GM18520 (cell line): ENCODE measurements at regions not wholly inside any gene's neighbourhood (a gene's known extent, or its start where the extent isn't known, plus 50 kb on each side); places are given as distances from the start of the nearest gene placed in this dataset.

ENCODE experiments used
- ATAC-seq: cut with Tn5 transposase; IDR thresholded peaks from one replicate; pipeline ENCODE4 v1.9.1; 2021; ENCODE audit not compliant: unreplicated experiment

DNA sequence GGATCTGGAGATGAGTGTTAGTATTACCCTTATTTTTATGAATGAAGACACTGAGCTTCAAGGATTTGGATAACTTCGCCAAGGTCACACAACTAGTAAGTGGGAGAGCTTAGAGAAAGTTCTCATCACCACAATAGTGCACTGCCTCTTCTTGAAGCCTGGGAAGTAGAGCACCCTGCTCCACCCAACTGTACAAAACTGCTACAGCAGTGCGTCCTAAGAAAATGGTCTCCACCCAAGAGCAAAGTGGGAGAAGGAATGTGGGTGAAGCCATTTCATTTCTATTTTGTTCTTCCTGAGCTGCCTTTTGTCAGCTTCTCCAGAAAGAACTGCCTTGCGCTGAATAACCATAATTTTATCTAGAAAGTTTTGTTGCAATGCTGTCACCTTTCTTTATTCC lies 403.9 kb upstream of the FAT3 start:
- no peak for ATAC-seq

- ATAC-seq = no peak
These were observed 404.8 kb upstream of the FAT3 start for GRCh38 chr11:91819777-91820176.

DNA sequence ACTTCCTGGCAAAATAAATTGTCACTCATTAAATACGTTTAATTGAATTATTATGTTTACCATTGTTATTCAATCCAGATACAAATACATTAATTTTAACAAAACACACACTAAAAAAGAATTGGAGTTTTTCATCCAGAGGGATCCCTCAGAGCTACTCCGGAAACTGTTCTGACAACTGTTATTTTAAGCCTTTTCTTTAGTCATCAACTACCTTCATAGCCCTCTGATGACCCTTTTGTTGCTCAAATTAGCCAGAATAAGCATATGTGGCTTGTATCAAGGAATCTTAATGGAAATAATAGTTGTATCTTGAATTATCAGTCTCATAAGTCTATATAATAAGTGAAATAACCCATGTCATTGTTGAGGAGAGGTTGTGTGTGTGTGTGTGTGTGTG lies 405.4 kb upstream of the FAT3 start:
- no peak for ATAC-seq

- ATAC-seq = no peak
These were observed 406.6 kb upstream of the FAT3 start for GRCh38 chr11:91817996-91818395.

DNA sequence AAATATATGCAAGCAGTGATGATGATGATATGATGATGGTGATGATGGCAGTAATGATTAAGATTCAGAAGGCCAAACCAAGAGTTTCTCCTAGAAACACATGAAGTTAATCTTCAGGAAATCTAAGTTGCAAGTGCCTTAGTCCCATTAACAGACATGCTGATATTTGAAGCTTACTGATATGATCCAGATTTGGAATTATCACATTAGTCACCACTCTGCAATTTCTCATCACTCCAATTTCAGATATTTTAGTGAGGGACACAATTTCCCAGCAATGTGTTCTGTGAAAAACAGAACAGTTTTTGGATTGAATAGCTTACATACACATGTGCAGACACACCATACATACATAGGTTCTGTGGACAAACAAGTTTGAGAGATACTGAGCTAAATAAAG lies 411.4 kb upstream of the FAT3 start:
- no peak for ATAC-seq

DNA sequence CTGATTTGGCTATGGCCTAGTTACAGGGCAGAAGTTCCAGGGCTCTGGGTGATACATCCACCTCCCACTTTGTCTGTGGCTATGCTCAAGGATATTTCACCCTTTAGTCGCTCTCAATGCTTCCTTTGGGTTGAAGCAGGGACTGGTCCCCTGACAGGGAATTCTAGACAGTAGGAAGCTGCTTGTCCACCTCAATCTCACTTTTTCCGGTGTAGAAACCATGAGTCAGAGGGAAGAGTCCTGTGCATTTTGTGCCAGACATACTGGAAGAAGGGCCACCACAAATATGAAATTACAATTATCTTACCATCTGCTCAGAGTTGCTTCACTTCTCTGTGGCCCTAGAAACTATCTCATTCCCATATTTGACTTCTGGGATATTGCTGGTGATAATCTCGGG lies 413.7 kb upstream of the FAT3 start:
- ATAC-seq = no peak

DNA sequence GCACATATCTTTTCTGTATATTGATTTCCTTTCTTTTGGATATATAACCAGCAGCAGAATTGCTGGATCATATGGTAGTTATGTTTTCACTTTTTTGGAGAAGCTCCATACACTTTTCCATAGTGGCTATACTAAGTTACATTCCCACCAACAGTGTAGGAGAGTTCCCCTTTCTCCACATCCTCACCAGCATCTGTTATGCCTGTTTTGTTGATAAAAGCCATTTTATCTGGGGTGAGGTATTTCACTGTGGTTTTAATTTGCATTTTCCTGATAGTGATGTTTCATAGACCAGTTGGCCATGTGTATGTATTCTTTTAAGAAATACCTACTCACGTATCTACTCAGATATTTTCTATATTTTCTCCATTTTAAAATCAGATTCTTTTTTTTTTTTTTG lies 419.3 kb upstream of the FAT3 start:
- no peak for ATAC-seq

GRCh38 chr11:91804042-91804441 lies 420.6 kb upstream of the FAT3 start:
- no peak for ATAC-seq

GRCh38 chr11:91802475-91802874 lies 422.1 kb upstream of the FAT3 start:
- ATAC-seq = no peak

DNA sequence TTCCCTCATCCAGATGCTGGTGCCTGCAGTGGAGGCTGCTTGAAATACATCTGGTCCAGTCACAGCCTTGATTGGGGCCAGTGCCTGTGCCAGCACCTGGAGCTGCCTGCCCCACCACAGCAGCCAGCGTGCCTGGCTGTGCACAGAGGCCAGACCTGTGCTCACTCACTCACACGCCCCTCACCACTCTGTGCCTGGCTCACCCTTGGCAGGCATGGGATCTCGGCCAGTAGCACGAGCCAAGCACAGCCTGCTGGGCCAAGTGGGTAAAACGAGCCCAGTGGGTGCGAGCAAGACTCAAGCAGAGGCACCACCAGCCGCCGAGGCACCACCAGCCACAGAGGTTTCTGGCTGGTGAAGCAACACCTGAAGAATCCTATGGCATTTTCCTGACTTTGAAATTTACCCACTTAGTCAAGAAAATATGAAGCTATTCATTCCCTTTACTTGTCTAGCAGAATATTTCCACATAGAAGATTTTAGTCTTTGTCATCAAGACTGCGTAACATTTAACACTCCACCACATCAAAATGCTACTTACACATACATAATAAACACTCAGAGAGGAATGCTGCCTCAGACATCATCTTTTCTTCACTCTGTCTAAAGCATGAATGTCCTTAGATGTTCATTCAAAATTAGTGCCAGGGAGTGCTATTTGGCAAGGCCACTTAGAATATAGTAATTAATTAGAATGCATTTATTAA lies 424.3 kb upstream of the FAT3 start:
- ATAC-seq = no peak

GRCh38 chr11:91798240-91798639 lies 426.4 kb upstream of the FAT3 start:
- ATAC-seq = no peak

- ATAC-seq = no peak
These were observed 427.6 kb upstream of the FAT3 start for GRCh38 chr11:91796999-91797398.

GRCh38 chr11:91795139-91795887 lies 429.3 kb upstream of the FAT3 start:
- ATAC-seq = no peak

- no peak for ATAC-seq
These were observed 430.5 kb upstream of the FAT3 start for GRCh38 chr11:91794146-91794545.

- no peak for ATAC-seq
These were observed 431.8 kb upstream of the FAT3 start for GRCh38 chr11:91792779-91793262.

DNA sequence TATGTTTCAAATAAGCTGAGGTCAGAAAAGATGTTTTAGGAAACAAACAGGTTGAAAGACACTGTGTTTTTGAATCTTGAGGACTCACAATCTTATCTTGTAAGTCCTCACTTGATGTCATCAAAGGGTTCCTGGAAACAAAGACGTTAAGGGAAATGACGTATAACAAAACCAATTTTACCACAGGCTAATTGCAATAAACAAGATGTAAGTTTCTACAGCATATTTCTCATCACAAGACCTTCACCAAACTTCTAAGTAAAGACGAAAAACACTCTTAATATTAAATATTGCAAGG lies 433.5 kb upstream of the FAT3 start:
- ATAC-seq = no peak

DNA sequence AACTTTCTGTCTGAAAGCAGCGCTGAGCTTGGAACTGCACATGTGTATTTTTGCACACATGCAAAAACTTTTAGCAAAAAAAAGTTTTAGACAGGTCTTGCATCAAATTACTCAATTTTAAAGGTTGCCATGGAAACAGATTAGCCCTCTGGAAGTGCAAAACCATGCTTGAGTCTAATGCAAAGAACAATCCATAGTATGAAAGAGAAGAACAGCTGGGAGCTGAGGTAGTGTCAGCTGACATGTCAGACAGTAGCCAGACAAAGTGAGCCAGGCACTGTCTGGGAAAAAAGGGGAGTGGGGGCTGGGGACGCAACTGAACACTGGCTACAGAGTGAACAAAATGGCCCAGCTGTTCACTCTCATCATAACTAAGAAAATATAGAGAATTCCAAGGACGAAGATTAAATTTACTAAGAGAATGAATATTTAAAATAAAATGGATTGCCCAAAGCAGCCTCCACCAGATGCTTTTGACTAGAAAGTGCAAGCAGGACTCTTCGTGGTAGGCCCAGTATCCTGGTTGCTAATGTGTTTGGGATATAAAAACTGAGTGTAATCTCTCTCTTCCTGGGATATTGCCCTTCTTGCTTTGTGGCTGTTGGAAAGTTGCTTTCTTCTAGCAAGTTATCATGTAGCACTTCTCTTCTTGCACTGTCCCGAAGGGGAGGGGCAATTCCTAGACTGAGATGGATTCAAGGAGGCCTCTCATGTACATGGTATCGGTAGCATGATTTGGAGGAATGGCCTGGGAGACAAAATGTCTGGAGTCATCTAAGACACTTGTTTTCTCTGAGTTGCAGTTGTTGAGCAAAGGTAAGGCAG lies 434.1 kb upstream of the FAT3 start:
- no peak for ATAC-seq

- no peak for ATAC-seq
These were observed 435.9 kb upstream of the FAT3 start for GRCh38 chr11:91788764-91789163.

DNA sequence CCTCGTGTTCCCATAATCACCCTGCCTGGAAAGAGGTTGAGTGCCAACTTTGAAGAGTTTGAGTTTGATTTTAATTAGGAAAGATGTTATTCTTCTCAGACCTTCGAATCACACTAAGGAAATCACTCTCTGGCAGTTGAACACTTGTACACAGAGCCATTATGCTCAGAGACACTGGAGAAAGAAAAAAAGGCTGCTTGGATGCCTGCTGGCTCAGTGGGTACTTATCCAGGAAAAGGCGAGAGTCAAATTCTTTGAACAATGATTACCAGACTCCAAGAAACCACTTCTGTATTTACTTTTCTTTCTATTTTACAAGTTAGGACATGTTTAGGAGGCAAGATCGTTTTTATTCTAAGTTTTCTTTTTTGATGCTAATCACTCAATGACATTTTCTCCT lies 438.5 kb upstream of the FAT3 start:
- no peak for ATAC-seq

DNA sequence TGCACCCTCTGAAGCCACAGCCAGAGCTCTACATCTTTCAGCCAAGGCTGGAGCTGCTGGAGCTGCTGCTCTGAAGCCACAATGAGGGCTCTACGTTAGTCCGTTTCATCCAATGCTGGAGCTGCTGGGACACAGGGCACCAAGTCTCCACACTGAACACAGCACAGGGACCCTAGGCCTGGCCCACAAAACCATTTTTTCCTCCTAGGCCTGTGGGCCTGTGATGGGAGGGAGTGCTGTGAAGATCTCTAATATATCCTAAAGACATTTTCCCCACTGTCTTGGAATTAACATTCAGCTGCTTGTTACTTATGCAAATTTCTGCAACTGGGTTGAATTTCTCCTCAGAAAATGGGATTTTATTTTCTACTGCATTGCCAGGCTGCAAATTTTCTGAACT lies 441.4 kb upstream of the FAT3 start:
- ATAC-seq = no peak

- no peak for ATAC-seq
These were observed 445.9 kb upstream of the FAT3 start for GRCh38 chr11:91778758-91779157.

- no peak for ATAC-seq
These were observed 448.0 kb upstream of the FAT3 start for GRCh38 chr11:91776655-91777054.
